Tibial artery (tissue), 4 donors: ENCODE measurements at regions not wholly inside any gene's neighbourhood (a gene's known extent, or its start where the extent isn't known, plus 50 kb on each side); places are given as distances from the start of the nearest gene placed in this dataset.

ENCODE experiments used
- DNase-seq, 2 donors: peaks; one replicate each; pipeline ENCODE4 v3.0.0-alpha.2; 2019
- H3K27ac ChIP-seq, 2 donors: fragments of 200-600 bp; sonication (generic) in 1 of 2; 1 replicate in 1 of 2; 2 replicates in 1 of 2; pipeline ENCODE4 v1.5.1; 2018 to 2019; ENCODE audit warnings: mild to moderate bottlenecking in 1 of 2
- H3K27me3 ChIP-seq, 2 donors: fragments of 200-600 bp; sonication (generic) in 1 of 2; one replicate each; pipeline versions ENCODE4 v1.5.1 to v1.6.0; 2016 to 2019
- H3K36me3 ChIP-seq, 3 donors: fragments of 200-600 bp; sonication (generic) in 2 of 3; one replicate each; pipeline ENCODE4 v1.5.1; 2016 to 2019; ENCODE audit warnings: mild to moderate bottlenecking in 2 of 3
- H3K4me1 ChIP-seq, 4 donors: fragments of 200-600 bp; sonication (generic) in 2 of 4; 1 replicate in 3 of 4; 2 replicates in 1 of 4; pipeline ENCODE4 v1.5.1; 2016 to 2019
- H3K4me3 ChIP-seq, 2 donors: fragments of 200-600 bp; sonication (generic) in 1 of 2; 1 replicate in 1 of 2; 2 replicates in 1 of 2; pipeline ENCODE4 v1.5.1; 2018 to 2019; ENCODE audit warnings: mild to moderate bottlenecking in 2 of 2
- H3K9me3 ChIP-seq, 3 donors: fragments of 200-600 bp; sonication (generic) in 1 of 3; one replicate each; pipeline ENCODE4 v1.5.1; 2016 to 2019
- intact Hi-C: fragments of 100-400 bp; cut with DNase I; formaldehyde crosslinking; loops from one replicate; pipeline ENCODE4 v1.15.0; 2023; ENCODE audit warnings: low total_unique reads
- TF ChIP-seq, protein P1 (sequence below), 2 experiments: fragments of 200-600 bp in 1 of 2; fragments of 450-650 bp in 1 of 2; IDR thresholded peaks; one replicate each; pipeline ENCODE4 v1.5.1; 2017 to 2019; ENCODE audit warnings: antibody characterized with exemption in 2 of 2, mild to moderate bottlenecking in 1 of 2, moderate library complexity in 1 of 2

DNA sequence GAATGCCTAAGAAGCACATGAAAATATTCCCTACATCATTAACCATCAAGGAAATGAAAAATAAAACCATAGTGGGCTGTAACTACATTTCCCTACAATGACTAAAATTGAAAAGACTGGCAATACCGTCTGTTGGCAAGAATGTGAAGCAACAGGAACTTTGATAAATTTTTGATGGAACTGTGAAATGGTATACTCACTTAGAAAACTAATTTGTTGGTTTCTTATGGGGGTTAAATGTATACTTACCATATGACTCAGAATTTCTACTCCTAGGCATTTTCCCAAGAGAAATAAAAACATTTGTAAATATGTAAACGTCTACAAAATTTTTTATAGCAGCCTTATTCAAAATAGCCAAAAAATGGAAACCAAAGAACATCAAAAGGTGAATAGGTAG lies 121.4 kb upstream of the PLEKHA5 start:
- H3K27ac ChIP-seq = no peak overlapping the region
- no peaks in the 10 kb centered on the region for H3K4me1 ChIP-seq
- no peaks in the 10 kb centered on the region for H3K36me3 ChIP-seq
- intact Hi-C loops = no loop called here
- no peaks in the 10 kb centered on the region for H3K9me3 ChIP-seq
- H3K27me3 ChIP-seq = no peaks in the 10 kb centered on the region
- H3K4me3 ChIP-seq = no peak overlapping the region
- DNase-seq = no peak
- TF ChIP-seq, protein P1, sequence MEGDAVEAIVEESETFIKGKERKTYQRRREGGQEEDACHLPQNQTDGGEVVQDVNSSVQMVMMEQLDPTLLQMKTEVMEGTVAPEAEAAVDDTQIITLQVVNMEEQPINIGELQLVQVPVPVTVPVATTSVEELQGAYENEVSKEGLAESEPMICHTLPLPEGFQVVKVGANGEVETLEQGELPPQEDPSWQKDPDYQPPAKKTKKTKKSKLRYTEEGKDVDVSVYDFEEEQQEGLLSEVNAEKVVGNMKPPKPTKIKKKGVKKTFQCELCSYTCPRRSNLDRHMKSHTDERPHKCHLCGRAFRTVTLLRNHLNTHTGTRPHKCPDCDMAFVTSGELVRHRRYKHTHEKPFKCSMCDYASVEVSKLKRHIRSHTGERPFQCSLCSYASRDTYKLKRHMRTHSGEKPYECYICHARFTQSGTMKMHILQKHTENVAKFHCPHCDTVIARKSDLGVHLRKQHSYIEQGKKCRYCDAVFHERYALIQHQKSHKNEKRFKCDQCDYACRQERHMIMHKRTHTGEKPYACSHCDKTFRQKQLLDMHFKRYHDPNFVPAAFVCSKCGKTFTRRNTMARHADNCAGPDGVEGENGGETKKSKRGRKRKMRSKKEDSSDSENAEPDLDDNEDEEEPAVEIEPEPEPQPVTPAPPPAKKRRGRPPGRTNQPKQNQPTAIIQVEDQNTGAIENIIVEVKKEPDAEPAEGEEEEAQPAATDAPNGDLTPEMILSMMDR (IDR thresholded peaks at IDR 0.05) = no peak

DNA sequence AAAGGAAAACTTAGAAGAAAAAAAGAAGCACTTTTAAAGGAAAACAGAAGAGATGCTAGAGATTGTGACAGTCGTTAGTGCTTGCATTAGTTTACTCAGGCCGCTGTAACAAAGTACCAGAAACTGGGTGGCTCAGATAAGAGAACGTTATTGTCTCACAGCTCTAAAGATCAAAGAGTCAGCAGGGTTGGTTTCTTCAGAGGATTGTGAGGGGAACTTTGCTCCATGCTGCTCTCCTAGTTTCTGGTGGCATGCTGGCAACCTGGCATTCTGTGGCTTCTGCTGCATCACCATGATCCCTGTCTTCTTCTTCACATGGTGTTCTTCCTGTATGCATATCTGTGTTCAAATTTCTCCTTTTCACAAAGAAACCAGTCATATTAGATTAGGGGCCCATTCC lies 119.4 kb upstream of the PLEKHA5 start:
- TF ChIP-seq, protein P1 (IDR thresholded peaks at IDR 0.05) = no peak
- Histone ChIP-seq H3K27me3 (no peaks in the 10 kb centered on the region), H3K4me1 (no peaks in the 10 kb centered on the region), H3K9me3 (no peaks in the 10 kb centered on the region), H3K36me3 (no peaks in the 10 kb centered on the region), H3K4me3 (no peak overlapping the region), H3K27ac (no peak overlapping the region)
- intact Hi-C loops = no loop called here
- no peak for DNase-seq

DNA sequence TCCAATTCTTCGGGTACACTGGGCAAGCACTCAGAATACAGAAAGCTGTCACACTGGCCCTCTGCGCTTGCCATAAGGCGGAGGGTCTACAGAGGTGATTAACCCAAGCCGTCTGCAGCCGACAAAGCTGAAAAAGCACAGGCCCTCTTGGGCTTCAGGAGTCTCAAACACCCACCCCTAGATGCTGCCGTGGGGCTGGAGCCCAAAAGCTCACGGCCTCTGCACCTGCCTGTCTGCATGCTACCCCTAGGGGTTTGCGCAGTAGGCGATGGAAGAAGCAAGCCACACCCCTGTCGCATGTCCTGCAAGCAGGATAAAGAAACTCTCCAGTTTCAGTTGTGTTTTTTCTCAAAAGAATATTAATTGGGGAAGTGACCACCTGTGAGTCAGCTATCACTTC lies 118.8 kb upstream of the PLEKHA5 start:
- TF ChIP-seq, protein P1 (IDR thresholded peaks at IDR 0.05) = no peak
- Histone ChIP-seq H3K27me3 (no peaks in the 10 kb centered on the region), H3K9me3 (no peaks in the 10 kb centered on the region), H3K27ac (no peak overlapping the region), H3K36me3 (no peaks in the 10 kb centered on the region), H3K4me1 (no peaks in the 10 kb centered on the region), H3K4me3 (no peak overlapping the region)
- intact Hi-C loops = no loop called here
- DNase-seq = no peak

DNA sequence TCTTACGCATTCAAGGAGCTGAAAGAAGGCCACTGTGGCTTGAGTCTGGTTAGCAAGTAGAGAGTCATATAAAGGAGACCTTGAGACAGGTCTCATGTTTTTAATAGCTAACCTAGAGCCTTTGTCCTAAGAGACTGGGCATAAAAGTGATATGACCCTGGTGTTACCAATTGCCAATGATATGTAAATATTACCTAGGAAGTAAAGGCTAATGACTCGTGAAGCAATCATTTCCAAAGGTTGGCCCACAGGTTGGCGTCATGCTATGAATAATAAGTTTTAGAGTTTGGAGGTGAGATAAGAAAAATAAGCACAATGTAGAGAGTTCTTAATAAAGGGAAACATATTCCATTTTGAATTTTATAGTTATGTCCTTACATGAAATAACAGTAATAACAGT lies 116.6 kb upstream of the PLEKHA5 start:
- H3K9me3 ChIP-seq = no peaks in the 10 kb centered on the region
- intact Hi-C loops = no loop called here
- no peaks in the 10 kb centered on the region for H3K4me1 ChIP-seq
- no peaks in the 10 kb centered on the region for H3K27me3 ChIP-seq
- no peaks in the 10 kb centered on the region for H3K36me3 ChIP-seq
- TF ChIP-seq, protein P1 (IDR thresholded peaks at IDR 0.05) = no peak
- no peak for DNase-seq
- H3K27ac ChIP-seq = no peak overlapping the region
- H3K4me3 ChIP-seq = no peak overlapping the region

DNA sequence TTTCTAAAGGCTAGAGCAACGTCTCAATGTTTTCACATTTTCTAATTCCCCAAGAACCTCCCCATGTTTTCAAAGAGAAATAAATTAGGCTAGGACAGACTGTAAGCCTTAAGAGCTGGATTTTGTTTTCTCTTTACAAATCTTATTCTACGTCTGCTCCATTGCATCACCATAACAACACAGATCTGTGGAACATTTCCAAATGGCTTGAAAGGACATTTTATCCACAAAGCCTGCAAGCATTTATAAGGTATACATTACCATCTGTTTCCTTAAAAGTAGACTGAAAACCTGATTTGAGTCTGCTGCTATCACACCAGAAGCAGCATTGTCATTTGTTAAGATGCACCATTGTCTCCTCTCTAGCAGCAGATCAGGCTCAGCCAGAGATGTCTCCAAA lies 115.3 kb upstream of the PLEKHA5 start:
- Histone ChIP-seq H3K27ac (no peak overlapping the region), H3K27me3 (no peaks in the 10 kb centered on the region), H3K4me3 (no peak overlapping the region), H3K4me1 (no peaks in the 10 kb centered on the region), H3K36me3 (no peaks in the 10 kb centered on the region), H3K9me3 (no peaks in the 10 kb centered on the region)
- intact Hi-C loops = no loop called here
- TF ChIP-seq, protein P1 (IDR thresholded peaks at IDR 0.05) = no peak
- DNase-seq = no peak

DNA sequence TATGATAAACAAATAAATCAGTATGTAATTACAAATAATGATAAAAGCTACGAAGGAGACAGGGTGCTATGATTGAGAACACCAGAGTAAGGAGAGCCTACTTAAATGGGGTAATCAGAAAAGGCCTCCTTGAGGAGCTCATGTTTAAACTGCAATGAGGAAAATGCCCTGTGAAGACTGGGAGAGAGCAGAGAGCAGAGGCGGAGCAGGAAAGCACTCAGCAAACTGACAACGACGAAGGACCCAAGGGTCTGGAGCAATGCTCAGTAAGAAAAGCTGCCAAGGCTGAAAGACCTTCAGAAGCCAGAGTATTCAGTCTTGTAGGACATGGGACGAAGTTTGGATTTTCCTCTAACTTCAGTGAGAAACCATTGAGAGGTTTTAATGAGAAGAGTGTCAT lies 114.2 kb upstream of the PLEKHA5 start:
- Histone ChIP-seq H3K27ac (no peak overlapping the region), H3K27me3 (no peaks in the 10 kb centered on the region), H3K4me3 (no peak overlapping the region), H3K4me1 (no peaks in the 10 kb centered on the region), H3K36me3 (no peaks in the 10 kb centered on the region), H3K9me3 (no peaks in the 10 kb centered on the region)
- intact Hi-C loops = no loop called here
- TF ChIP-seq, protein P1 (IDR thresholded peaks at IDR 0.05) = no peak
- DNase-seq = no peak
